ENCODE measurements at regions not wholly inside any gene's neighbourhood (a gene's known extent, or its start where the extent isn't known, plus 50 kb on each side); places are given as distances from the start of the nearest gene placed in this dataset.
"Not testable (repeated sequence)": the region's sequence is repeated elsewhere in the genome, so short reads cannot be mapped to it uniquely, and the experiment has no call there.

GRCh38 chr11:104688731-104689130 is 209.5 kb downstream of the CASP12 start:
- no peak for DNase-seq
- no peaks in the 10 kb centered on the region for H3K4me1 ChIP-seq (ENCODE audit: control insufficient read depth, insufficient read depth, low read length)
- no peak overlapping the region for H3K27ac ChIP-seq (ENCODE audit: low read length)
- 79% methylated on average over 4 of the region's 4 CpGs for WGBS (ENCODE audit: insufficient coverage, low lambda C conversion rate)
- H3K36me3 ChIP-seq (ENCODE audit: control insufficient read depth, insufficient read depth, low read length), result no peaks in the 10 kb centered on the region
- H3K4me3 ChIP-seq (ENCODE audit: low read length), result no peak overlapping the region
- no peaks in the 10 kb centered on the region for H3K27me3 ChIP-seq (ENCODE audit: control insufficient read depth, insufficient read depth, low read length)
- H3K9me3 ChIP-seq (ENCODE audit: control insufficient read depth, low read depth, low read length), result no peaks in the 10 kb centered on the region

- no peak overlapping the region for H3K4me3 ChIP-seq (ENCODE audit: low read length)
- no peaks in the 10 kb centered on the region for H3K9me3 ChIP-seq (ENCODE audit: control insufficient read depth, low read depth, low read length)
- no peaks in the 10 kb centered on the region for H3K36me3 ChIP-seq (ENCODE audit: control insufficient read depth, insufficient read depth, low read length)
- no CpG with 5 or more reads among the region's 1 CpG for WGBS (ENCODE audit: insufficient coverage, low lambda C conversion rate)
- DNase-seq, result no peak
- H3K4me1 ChIP-seq (ENCODE audit: control insufficient read depth, insufficient read depth, low read length), result no peaks in the 10 kb centered on the region
- H3K27ac ChIP-seq (ENCODE audit: low read length), result no peak overlapping the region
- no peaks in the 10 kb centered on the region for H3K27me3 ChIP-seq (ENCODE audit: control insufficient read depth, insufficient read depth, low read length)
Observed at GRCh38 chr11:104682206-104682605, 216.1 kb downstream of the CASP12 start.

- Histone ChIP-seq H3K4me3 (ENCODE audit: low read length) (no peak overlapping the region), H3K27ac (ENCODE audit: low read length) (no peak overlapping the region), H3K36me3 (ENCODE audit: control insufficient read depth, insufficient read depth, low read length) (no peaks in the 10 kb centered on the region), H3K9me3 (ENCODE audit: control insufficient read depth, low read depth, low read length) (peaks cover 3% of the 10 kb centered on the region), H3K27me3 (ENCODE audit: control insufficient read depth, insufficient read depth, low read length) (no peaks in the 10 kb centered on the region), H3K4me1 (ENCODE audit: control insufficient read depth, insufficient read depth, low read length) (no peaks in the 10 kb centered on the region)
- no peak for DNase-seq
- 95% methylated on average over 2 of the region's 2 CpGs for WGBS (ENCODE audit: insufficient coverage, low lambda C conversion rate)
Observed at GRCh38 chr11:104679258-104679657, 219.0 kb downstream of the CASP12 start.

GRCh38 chr11:104678408-104678807 is 219.9 kb downstream of the CASP12 start:
- peaks cover 3% of the 10 kb centered on the region for H3K9me3 ChIP-seq (ENCODE audit: control insufficient read depth, low read depth, low read length)
- WGBS (ENCODE audit: insufficient coverage, low lambda C conversion rate), result 56% methylated on average over 1 of the region's 2 CpGs
- DNase-seq, result no peak

GRCh38 chr11:104677069-104677468 is 221.2 kb downstream of the CASP12 start:
- not testable (repeated sequence) for H3K4me1 ChIP-seq (ENCODE audit: control insufficient read depth, insufficient read depth, low read length); DNase-seq; H3K27me3 ChIP-seq (ENCODE audit: control insufficient read depth, insufficient read depth, low read length); H3K27ac ChIP-seq (ENCODE audit: low read length); H3K9me3 ChIP-seq (ENCODE audit: control insufficient read depth, low read depth, low read length); H3K36me3 ChIP-seq (ENCODE audit: control insufficient read depth, insufficient read depth, low read length); H3K4me3 ChIP-seq (ENCODE audit: low read length)
- no CpG with 5 or more reads among the region's 3 CpGs for WGBS (ENCODE audit: insufficient coverage, low lambda C conversion rate)

More at GRCh38 chr11:104678408-104678807, 219.9 kb downstream of the CASP12 start:
- no peak overlapping the region for H3K4me3 ChIP-seq (ENCODE audit: low read length)
- H3K27ac ChIP-seq (ENCODE audit: low read length), result no peak overlapping the region
- no peaks in the 10 kb centered on the region for H3K36me3 ChIP-seq (ENCODE audit: control insufficient read depth, insufficient read depth, low read length)
- no peaks in the 10 kb centered on the region for H3K4me1 ChIP-seq (ENCODE audit: control insufficient read depth, insufficient read depth, low read length)
- no peaks in the 10 kb centered on the region for H3K27me3 ChIP-seq (ENCODE audit: control insufficient read depth, insufficient read depth, low read length)

- Histone ChIP-seq H3K27ac (ENCODE audit: low read length) (no peak overlapping the region), H3K36me3 (ENCODE audit: control insufficient read depth, insufficient read depth, low read length) (no peaks in the 10 kb centered on the region), H3K9me3 (ENCODE audit: control insufficient read depth, low read depth, low read length) (peaks cover 6% of the 10 kb centered on the region), H3K27me3 (ENCODE audit: control insufficient read depth, insufficient read depth, low read length) (no peaks in the 10 kb centered on the region), H3K4me1 (ENCODE audit: control insufficient read depth, insufficient read depth, low read length) (no peaks in the 10 kb centered on the region), H3K4me3 (ENCODE audit: low read length) (no peak overlapping the region)
- DNase-seq, result no peak
Observed at GRCh38 chr11:104672897-104673296, 225.4 kb downstream of the CASP12 start.

GRCh38 chr11:104668797-104669463 is 229.3 kb downstream of the CASP12 start:
- 76% methylated on average over 4 of the region's 5 CpGs for WGBS (ENCODE audit: insufficient coverage, low lambda C conversion rate)
- no peaks in the 10 kb centered on the region for H3K36me3 ChIP-seq (ENCODE audit: control insufficient read depth, insufficient read depth, low read length)
- H3K9me3 ChIP-seq (ENCODE audit: control insufficient read depth, low read depth, low read length), result peaks cover 3% of the 10 kb centered on the region
- H3K4me1 ChIP-seq (ENCODE audit: control insufficient read depth, insufficient read depth, low read length), result no peaks in the 10 kb centered on the region
- peak; percentile 19 to 56 for DNase-seq
- no peaks in the 10 kb centered on the region for H3K27me3 ChIP-seq (ENCODE audit: control insufficient read depth, insufficient read depth, low read length)
- no peak overlapping the region for H3K4me3 ChIP-seq (ENCODE audit: low read length)
- H3K27ac ChIP-seq (ENCODE audit: low read length), result no peak overlapping the region

- no peaks in the 10 kb centered on the region for H3K4me1 ChIP-seq (ENCODE audit: control insufficient read depth, insufficient read depth, low read length)
- H3K4me3 ChIP-seq (ENCODE audit: low read length), result no peak overlapping the region
- H3K9me3 ChIP-seq (ENCODE audit: control insufficient read depth, low read depth, low read length), result no peaks in the 10 kb centered on the region
- H3K27me3 ChIP-seq (ENCODE audit: control insufficient read depth, insufficient read depth, low read length), result no peaks in the 10 kb centered on the region
- 80% methylated on average over 1 of the region's 2 CpGs for WGBS (ENCODE audit: insufficient coverage, low lambda C conversion rate)
- no peak overlapping the region for H3K27ac ChIP-seq (ENCODE audit: low read length)
- no peaks in the 10 kb centered on the region for H3K36me3 ChIP-seq (ENCODE audit: control insufficient read depth, insufficient read depth, low read length)
- no peak for DNase-seq
Observed at GRCh38 chr11:104666624-104667023, 231.6 kb downstream of the CASP12 start.

- H3K27ac ChIP-seq (ENCODE audit: low read length), result no peak overlapping the region
- no peak for DNase-seq
- no peak overlapping the region for H3K4me3 ChIP-seq (ENCODE audit: low read length)
- no peaks in the 10 kb centered on the region for H3K36me3 ChIP-seq (ENCODE audit: control insufficient read depth, insufficient read depth, low read length)
- no CpG with 5 or more reads among the region's 3 CpGs for WGBS (ENCODE audit: insufficient coverage, low lambda C conversion rate)
- no peaks in the 10 kb centered on the region for H3K9me3 ChIP-seq (ENCODE audit: control insufficient read depth, low read depth, low read length)
- H3K4me1 ChIP-seq (ENCODE audit: control insufficient read depth, insufficient read depth, low read length), result no peaks in the 10 kb centered on the region
- no peaks in the 10 kb centered on the region for H3K27me3 ChIP-seq (ENCODE audit: control insufficient read depth, insufficient read depth, low read length)
Observed at GRCh38 chr11:104665641-104666040, 232.6 kb downstream of the CASP12 start.

- Histone ChIP-seq H3K27ac (ENCODE audit: low read length) (no peak overlapping the region), H3K9me3 (ENCODE audit: control insufficient read depth, low read depth, low read length) (no peaks in the 10 kb centered on the region), H3K4me1 (ENCODE audit: control insufficient read depth, insufficient read depth, low read length) (no peaks in the 10 kb centered on the region), H3K27me3 (ENCODE audit: control insufficient read depth, insufficient read depth, low read length) (no peaks in the 10 kb centered on the region), H3K4me3 (ENCODE audit: low read length) (no peak overlapping the region), H3K36me3 (ENCODE audit: control insufficient read depth, insufficient read depth, low read length) (no peaks in the 10 kb centered on the region)
- WGBS (ENCODE audit: insufficient coverage, low lambda C conversion rate), result 67% methylated on average over 2 of the region's 4 CpGs
- no peak for DNase-seq
Observed at GRCh38 chr11:104663190-104664140, 234.8 kb downstream of the CASP12 start.
